ENCODE measurements at regions not wholly inside any gene's neighbourhood (a gene's known extent, or its start where the extent isn't known, plus 50 kb on each side); places are given as distances from the start of the nearest gene placed in this dataset.

GRCh38 chr9:19969721-19970120, 180.9 kb upstream of the SLC24A2 start (continued):
- no peak for TF ChIP-seq ZNF654 (tag by site-specific recombination; IDR thresholded peaks at IDR 0.05; ENCODE audit: low read depth)
- no peak for TF ChIP-seq ZNF423 (tag by site-specific recombination; IDR thresholded peaks at IDR 0.05)
- no peak for TF ChIP-seq ZBTB20 (tag by site-specific recombination; IDR thresholded peaks at IDR 0.05)
- no peak for TF ChIP-seq ZNF175 (tag by site-specific recombination; IDR thresholded peaks at IDR 0.05)
- no peak for TF ChIP-seq ZNF514 (tag by site-specific recombination; IDR thresholded peaks at IDR 0.05)
- no peak for TF ChIP-seq ZNF18 (tag by site-specific recombination; IDR thresholded peaks at IDR 0.05)
- TF ChIP-seq GLI2 (tag by site-specific recombination; IDR thresholded peaks at IDR 0.05; ENCODE audit: borderline replicate concordance, low read depth): no peak
- no peak for TF ChIP-seq ZNF529 (tag by site-specific recombination; IDR thresholded peaks at IDR 0.05; ENCODE audit: insufficient replicate concordance)
- no peak for TF ChIP-seq ZNF311 (tag by site-specific recombination; IDR thresholded peaks at IDR 0.05; ENCODE audit: borderline replicate concordance)
- TF ChIP-seq ZNF510 (tag by site-specific recombination; IDR thresholded peaks at IDR 0.05; ENCODE audit: insufficient replicate concordance): no peak
- no peak for TF ChIP-seq ZNF704 (tag by site-specific recombination; IDR thresholded peaks at IDR 0.05)

- H3K9me3 ChIP-seq (ENCODE audit: control insufficient read depth, insufficient read depth, low read depth, low read length): no peaks in the 10 kb centered on the region
- TF ChIP-seq MZF1 (tag by site-specific recombination; IDR thresholded peaks at IDR 0.05; ENCODE audit: borderline replicate concordance) (no peak), ZNF146 (tag by site-specific recombination; IDR thresholded peaks at IDR 0.05) (no peak), ZNF513 (tag by site-specific recombination; IDR thresholded peaks at IDR 0.05) (0 out of 2 replicates have a peak, but pooled peaks have one; percentile 16)
- H3K27ac ChIP-seq (ENCODE audit: extremely low read depth, low read depth, low read length): no peak overlapping the region
- ChIA-PET CTCF (interaction anchor here (0.6 to 1.0 kb wide), 4 partner anchors 22 to 1227 kb away, joined by 3 read pairs; no protein-coding TSS in a partner anchor), POLR2A (no interaction called here)
- no peak overlapping the region for H3K4me3 ChIP-seq (ENCODE audit: low read depth, low read length)
- no peaks in the 10 kb centered on the region; the same call in 1 of the 2 replicates for H3K4me1 ChIP-seq (ENCODE audit: control insufficient read depth, insufficient read depth, low read length)
- H3K36me3 ChIP-seq (ENCODE audit: control insufficient read depth in 2 of 2, insufficient read depth in 1 of 2, low read length in 2 of 2): no peaks in the 10 kb centered on the region
Measured at GRCh38 chr9:19967888-19968459, 179.1 kb upstream of the SLC24A2 start.

- POLR2A ChIA-PET: no interaction called here
- no peaks in the 10 kb centered on the region for H3K9me3 ChIP-seq (ENCODE audit: control insufficient read depth, insufficient read depth, low read depth, low read length)
- no peak overlapping the region for H3K27ac ChIP-seq (ENCODE audit: extremely low read depth, low read depth, low read length)
- H3K4me3 ChIP-seq (ENCODE audit: low read depth, low read length): no peak overlapping the region
- no peaks in the 10 kb centered on the region for H3K36me3 ChIP-seq (ENCODE audit: control insufficient read depth in 2 of 2, insufficient read depth in 1 of 2, low read length in 2 of 2)
- CTCF ChIA-PET: interaction anchor here (0.6 to 1.0 kb wide), 4 partner anchors 23 to 34 kb away, joined by 3 read pairs; no protein-coding TSS in a partner anchor
- H3K4me1 ChIP-seq (ENCODE audit: control insufficient read depth, insufficient read depth, low read length): no peaks in the 10 kb centered on the region; the same call in 1 of the 2 replicates
- TF ChIP-seq ZNF26 (tag by site-specific recombination; IDR thresholded peaks at IDR 0.05) (no peak), ZNF112 (tag by site-specific recombination; IDR thresholded peaks at IDR 0.05) (no peak), SP7 (tag by site-specific recombination; IDR thresholded peaks at IDR 0.05) (no peak), MZF1 (tag by site-specific recombination; IDR thresholded peaks at IDR 0.05; ENCODE audit: borderline replicate concordance) (no peak), HOXC10 (CRISPR knock-in tag; IDR thresholded peaks at IDR 0.05) (no peak), ZNF404 (tag by site-specific recombination; IDR thresholded peaks at IDR 0.05) (no peak), ZNF202 (tag by site-specific recombination; IDR thresholded peaks at IDR 0.05; ENCODE audit: borderline replicate concordance) (no peak), ZNF266 (tag by site-specific recombination; IDR thresholded peaks at IDR 0.05; ENCODE audit: low read depth) (no peak), ZNF621 (tag by site-specific recombination; IDR thresholded peaks at IDR 0.05) (no peak), ZNF843 (tag by site-specific recombination; IDR thresholded peaks at IDR 0.05) (no peak), TCF7L2 (IDR thresholded peaks at IDR 0.05; ENCODE audit: borderline replicate concordance, low read depth, low read length) (no peak), ZNF530 (tag by site-specific recombination; IDR thresholded peaks at IDR 0.05; ENCODE audit: low read depth) (no peak), ZNF18 (tag by site-specific recombination; IDR thresholded peaks at IDR 0.05) (no peak), ZBTB21 (tag by site-specific recombination; IDR thresholded peaks at IDR 0.05) (no peak)
Measured at GRCh38 chr9:19967216-19967887, 178.5 kb upstream of the SLC24A2 start.

Measured in HEK293 (cell line).